ENCODE measurements at regions not wholly inside any gene's neighbourhood (a gene's known extent, or its start where the extent isn't known, plus 50 kb on each side); places are given as distances from the start of the nearest gene placed in this dataset.
"Not testable (repeated sequence)": the region's sequence is repeated elsewhere in the genome, so short reads cannot be mapped to it uniquely, and the experiment has no call there.

DNA sequence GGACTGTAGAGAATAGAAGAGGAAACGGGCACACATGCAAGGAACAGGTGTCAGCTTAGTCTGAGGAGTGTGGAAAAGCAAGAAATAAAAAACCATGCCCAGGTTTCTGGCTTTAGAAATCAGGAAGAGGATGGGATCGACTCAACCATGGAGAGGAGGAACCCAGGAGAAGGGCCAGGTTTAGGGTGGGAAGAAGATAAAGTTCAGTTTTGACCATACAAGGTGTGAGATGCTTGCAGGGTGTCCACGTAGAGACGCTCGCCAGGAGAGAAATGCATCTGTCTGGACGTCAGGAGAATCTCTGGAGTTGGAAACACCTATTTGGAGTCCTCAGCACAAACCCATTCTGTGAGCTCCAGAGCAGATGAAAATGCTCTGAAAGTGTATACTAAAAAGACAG is 275.1 kb downstream of the CYRIA start:
- DNase-seq, result no peak

DNA sequence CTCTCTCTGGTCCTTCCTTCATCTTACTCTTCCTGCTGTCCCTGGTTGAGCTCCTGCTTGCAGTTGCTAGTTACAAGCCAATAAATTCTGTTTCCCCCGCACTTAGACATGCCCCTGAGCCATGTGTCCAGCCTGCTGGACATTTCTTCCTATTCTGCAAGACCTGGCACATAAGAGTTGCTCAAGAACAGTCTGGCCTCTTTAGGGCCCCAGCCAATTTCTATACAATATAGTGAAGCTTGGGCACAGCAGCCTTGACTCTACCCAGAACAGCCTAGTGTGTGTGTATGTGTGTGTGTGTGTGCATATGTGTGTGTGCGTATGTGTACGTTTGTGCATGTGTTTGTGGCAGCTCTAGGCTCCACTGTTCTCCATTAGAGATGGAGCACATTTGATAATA is 276.0 kb downstream of the CYRIA start:
- no peak for DNase-seq

DNA sequence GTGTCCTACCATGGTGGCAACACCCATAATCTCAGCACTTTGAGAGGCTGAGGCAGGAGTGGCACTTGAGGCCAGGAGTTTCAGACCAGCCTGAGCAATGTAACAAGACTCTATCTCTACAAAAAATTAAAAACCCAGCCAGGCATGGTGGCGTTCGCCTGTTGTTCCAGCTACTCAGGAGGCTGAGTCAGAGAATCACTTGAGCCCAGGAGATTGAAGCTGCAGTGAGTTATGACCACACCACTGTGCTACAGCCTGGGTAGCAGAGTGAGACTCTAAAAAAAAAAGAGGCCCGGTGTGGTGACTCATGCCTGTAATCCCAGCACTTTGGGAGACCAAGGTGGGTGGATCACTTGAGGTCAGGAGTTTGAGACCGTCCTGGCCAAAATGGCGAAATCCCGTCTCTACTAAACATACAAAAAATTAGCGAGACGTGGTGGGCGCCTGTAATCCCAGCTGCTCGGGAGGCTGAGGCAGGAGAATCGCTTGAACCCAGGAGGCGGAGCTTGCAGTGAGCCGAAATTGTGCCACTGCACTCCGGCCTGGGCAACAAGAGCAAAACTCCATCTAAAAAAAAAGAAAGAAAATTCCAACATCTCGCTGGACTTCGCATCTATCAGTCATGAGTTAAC is 277.3 kb downstream of the CYRIA start:
- DNase-seq, result not testable (repeated sequence)

DNA sequence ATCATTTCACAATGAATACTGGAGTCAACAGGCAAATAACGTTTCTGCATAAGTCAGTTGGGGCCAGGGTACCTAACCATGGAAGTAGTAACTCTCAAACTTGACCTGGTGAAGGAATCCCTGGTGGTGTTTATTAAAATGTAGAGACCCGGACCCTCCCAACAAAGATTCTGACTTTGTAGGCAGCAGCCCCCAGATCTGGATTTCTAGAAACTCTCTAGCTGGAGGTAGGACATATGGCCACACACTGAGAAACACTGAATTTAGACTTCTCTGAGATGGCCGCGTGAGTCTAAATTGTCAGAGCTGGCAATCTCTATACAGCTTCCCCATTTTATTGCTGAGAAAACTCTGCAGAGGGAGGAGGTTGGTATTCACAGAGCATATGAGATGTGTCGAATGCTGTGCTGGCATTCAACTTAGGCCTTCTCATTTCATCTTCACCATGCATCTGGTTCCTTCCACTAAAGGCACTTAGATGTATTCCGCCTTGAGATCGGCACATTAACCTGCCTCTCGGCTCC is 278.1 kb downstream of the CYRIA start:
- no peak for DNase-seq

DNA sequence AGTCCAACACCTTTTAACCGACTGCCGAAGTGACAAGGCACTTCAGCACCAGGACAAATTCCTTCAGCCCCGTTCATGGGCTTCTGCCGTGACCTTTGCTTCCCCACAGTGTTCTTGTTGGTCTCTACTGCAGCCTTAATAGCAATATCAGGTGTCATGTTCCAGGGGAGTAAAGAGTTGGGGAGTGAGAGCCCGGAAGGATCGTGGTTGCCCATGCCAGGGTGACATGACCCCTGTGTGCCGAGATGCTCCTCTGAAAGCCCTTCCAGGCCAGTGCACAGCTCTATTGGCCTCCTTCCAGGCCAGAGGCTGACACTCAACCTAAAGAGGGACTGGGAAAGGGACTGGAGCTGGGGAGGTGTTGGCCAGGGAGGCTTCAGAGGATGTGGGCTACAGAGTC is 279.2 kb downstream of the CYRIA start:
- DNase-seq, result no peak

DNA sequence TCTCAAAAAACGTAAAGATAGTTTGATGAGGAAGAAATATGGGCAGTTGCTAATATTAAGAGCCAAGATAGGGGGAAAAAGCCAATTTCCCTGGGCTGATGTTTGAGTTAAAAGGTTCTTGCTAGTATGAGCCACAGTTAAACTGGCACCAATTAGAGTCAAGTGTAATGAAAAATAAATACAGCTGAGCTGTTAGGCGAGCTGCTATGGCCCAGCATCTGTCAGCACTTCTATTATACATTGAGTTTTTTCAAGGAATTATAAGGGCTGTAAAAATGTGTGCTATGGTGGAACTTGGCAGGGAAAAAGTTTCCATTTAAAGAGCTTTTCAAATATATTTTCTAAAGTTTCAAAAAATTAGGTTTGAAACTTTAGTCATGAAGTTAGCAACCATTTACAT is 279.6 kb downstream of the CYRIA start:
- DNase-seq, result no peak

DNA sequence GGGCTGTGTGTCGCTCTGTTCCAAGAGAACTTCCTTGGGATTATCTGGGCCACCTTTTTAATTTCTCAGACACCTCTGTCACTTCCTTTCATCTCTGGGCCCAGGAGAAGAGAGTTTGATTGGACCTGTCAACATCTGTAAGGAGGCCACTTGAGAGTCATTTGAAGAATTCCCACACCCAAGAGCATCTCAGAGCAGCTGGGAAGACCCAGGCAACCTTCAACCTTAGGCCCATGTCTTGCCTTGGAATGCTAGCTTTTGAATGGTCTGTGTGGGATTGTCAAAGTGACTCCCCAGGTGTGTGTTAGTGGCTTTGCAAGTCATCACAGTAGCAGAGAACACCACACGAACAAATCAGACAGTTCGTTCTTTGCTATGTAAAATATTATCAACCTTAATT is 280.3 kb downstream of the CYRIA start:
- no peak for DNase-seq

DNA sequence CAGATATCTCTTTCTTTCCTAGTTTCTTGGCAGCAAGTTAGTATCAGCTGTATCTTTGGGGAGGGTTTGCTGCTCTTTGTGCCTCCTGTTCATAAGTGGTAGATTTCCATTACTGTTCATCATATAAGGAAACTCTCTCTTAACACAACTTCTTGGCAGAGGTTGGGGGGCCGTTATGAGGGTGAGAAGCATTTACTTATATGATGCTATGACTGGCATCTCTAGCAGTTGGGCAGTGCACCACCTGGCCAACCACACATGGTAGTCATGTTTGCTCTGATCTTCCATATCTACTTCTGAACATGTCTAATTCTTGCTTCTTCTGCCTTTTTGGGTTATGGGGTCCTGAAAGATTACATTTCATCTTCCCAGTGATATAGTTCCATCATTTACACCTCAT is 282.2 kb downstream of the CYRIA start:
- no peak for DNase-seq

DNA sequence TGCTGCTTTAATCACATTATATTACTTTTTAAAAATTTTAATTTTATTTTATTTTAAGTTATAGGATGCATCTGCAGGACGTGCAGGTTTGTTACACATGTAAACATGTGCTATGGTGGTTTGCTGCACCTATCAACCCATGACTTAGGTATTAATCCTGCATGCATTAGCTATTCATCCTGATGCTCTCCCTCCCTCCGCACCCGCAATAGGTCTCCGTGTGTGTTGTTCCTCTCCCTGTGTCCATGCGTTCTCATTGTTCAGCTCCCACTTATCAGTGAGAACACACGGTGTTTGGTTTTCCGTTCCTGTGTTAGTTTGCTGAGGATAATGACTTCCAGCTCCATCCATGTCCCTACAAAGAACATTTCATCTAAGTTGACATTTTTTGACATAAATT is 283.2 kb downstream of the CYRIA start:
- DNase-seq, result no peak

DNA sequence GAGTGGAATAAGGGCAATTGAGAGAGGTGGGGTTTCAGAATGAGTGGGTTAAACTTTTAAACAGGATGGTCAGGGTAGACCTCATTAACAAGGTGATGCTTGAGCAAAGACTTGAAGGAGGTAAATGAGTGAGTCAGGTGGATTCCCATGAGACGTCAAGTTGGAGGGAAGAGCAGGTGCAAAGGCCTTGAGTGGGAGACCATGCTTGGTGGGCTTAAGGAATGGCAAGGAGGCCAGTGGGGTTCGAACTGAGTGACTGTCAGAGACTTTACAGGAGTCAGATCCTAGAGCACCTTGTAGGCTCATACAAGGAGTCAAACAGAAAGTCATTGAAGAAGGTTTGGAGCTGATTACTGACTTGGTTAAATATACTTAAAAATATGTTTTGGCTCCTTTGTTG is 284.1 kb downstream of the CYRIA start:
- no peak for DNase-seq

DNA sequence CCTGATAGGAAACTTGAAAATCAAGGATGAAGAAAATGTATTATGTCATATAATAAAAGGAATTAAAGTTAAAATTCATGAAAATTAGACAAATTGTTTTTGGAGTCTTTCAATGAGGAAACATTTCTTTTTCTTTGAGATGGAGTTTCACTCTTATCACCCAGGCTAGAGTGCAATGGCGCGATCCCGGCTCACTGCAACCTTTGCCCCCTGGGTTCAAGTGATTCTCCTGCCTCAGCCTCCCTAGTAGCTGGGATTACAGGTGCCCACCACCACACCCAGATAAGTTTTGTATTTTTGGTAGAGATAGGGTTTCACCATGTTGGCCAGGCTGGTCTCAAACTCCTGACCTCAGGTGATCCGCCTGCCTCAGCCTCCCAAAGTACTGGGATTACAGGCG is 285.7 kb downstream of the CYRIA start:
- DNase-seq, result not testable (repeated sequence)

DNA sequence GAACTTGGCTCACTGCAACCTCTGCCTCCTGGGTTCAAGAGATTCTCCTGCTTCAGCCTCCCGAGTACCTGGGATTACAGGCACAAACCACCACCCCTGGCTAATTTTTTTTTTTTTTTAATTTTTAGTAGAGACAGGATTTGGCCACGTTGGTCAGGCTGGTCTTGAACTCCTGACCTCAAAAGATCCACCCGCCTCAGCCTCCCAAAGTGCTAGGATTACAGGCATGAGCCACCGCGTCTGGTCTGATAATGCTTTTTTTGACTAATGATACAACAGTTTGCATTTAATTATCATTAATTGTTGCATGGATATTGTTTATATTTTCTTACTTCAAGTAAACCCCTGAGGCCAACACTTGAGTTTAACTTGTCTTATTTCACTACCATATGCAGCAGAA is 286.6 kb downstream of the CYRIA start:
- DNase-seq, result not testable (repeated sequence)

DNA sequence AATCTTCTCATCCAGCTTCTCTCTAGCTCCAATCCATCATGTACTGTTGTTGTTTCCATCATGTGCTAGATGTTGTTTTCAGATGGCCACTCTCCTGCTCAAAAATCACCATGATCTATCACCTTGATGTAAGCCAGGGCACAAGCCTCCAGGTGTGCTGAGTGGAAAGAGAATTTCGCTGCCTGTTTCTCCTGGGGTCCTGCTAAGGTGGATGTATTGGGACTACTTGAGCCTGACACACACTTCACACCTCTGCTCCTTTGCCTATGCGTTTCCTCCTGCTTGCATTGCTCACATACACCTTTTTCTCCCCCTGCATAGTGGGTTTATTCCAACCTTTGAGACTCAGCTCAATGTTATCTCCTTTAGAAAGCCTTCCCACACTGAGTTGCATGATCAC is 287.6 kb downstream of the CYRIA start:
- no peak for DNase-seq

DNA sequence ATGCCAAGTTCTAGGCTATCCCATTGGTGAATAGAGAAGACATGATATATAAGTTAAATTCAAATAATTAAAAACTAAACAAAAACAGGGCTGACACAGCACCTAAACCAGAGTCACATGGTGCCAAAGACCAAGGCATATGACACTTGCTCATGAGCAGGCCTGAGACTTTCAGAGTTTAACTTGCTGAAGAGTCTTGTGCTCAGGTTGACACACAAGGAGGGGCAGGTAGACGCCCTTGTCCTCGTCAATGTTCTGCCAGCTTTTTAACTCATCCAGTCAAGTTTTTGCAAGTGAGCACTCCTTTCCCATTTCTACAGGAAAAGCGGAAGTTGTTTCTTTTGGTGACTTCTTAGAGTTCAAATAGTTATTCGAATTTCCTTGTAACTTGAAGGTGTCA is 289.7 kb downstream of the CYRIA start:
- DNase-seq, result no peak

DNA sequence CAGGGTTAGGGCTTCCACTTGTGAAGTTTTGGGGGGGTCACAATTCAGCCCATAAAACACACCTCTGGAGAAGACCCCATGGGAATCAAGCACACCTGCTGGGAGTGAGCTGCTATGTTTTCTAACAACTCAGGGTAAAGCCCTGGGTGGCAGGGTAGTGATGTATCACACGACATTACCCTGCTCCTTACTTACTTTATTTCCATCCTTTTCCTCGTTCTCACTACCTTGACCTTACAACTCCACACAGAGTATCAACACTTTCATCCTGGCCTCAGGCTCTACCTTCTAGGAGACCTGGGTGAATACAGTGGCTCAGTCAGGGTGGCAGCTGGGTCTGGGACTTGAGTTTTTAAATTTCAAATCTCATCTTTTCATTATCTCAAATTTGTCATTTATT is 290.3 kb downstream of the CYRIA start:
- no peak for DNase-seq

DNA sequence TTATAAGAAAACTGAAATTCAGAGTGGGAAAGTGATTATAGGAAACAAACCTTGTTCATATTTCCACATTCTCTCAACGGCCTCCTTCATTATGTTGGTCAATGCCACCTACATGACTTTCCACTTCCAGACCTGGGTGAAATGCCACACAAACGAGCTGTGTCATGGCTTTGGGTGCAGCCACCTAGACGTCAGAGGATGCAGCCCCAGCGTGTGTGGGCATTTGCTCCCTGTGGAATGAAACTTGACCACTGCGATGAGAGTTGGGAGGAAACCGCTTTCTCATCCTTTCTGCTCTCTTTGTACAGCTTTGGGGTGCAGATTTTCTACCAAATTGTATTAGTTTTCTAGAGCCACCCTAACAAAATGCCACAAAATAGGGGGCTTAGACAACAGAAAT is 291.0 kb downstream of the CYRIA start:
- DNase-seq, result no peak

DNA sequence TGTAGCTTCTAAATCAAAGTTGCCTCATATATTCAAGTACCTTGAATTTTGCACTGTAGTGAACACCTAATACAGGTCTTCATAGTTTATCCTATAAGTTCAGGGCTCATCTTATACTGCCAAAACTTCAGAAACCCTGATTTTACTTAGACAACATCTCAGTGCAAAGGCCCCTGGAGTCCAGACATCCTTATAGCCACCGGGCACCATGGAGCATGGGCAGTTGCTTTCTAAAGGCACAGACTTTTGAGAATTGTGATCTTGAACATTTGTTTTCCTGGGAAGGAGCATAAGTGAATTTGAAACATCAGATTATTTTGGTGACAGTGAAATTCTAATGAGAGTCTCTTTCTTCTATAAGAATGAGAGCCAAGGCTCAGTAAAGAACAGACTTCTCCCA is 292.3 kb downstream of the CYRIA start:
- no peak for DNase-seq

DNA sequence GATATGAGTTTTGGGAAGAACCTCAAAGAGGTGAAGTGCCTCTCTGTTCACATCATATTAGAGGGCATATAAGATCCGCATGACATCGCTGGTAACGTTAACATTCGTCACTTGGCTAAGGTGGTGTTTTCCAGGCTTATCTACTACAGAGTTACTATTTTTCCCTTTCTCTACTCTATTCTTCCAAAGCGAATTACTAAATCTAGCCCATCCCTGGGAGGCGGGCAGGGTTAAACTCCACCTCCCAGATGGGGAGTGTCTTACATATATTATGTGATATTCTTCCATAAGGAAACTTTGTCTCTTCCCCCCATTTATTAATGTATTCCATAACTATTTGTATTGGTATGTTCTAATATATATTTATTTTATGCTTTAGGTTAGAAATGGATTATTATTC is 293.9 kb downstream of the CYRIA start:
- no peak for DNase-seq

DNA sequence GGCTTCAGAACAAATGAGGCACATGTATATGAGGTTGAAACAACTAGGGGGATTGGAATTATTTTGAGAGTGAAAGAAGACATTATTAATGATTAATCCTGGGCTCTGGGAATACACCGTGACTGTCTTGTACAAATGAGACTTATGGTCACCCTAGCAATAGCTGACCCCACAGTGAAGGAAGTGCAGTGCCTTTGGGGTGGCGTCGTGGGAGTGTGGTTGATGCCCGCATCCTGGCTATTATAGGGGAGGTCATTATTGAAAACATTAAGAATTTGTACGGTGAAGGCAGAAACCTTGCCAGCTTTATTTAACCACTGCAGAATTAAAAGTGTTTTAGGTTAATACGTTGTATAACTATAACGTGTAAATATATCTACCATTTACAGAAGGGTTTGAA is 296.7 kb downstream of the CYRIA start:
- DNase-seq, result no peak

DNA sequence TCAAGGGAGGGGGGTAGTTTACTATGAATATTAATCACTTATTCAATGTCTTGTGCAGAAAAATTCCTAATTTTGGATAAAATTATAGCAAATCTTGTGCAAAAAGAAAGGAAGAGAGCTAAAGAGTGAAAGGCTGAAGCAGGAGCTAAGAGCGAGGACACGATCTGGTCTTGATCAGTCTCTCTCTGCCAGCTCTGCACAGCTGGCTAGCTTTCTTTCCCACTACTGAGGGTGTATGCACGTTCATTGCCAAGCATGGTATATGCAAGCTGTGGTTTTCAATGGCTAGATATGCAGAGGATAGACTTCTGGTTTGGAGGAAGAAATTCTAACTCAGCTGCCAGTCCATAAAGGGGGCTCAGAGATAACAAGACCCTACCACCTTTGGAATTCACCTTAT is 297.3 kb downstream of the CYRIA start:
- no peak for DNase-seq

DNA sequence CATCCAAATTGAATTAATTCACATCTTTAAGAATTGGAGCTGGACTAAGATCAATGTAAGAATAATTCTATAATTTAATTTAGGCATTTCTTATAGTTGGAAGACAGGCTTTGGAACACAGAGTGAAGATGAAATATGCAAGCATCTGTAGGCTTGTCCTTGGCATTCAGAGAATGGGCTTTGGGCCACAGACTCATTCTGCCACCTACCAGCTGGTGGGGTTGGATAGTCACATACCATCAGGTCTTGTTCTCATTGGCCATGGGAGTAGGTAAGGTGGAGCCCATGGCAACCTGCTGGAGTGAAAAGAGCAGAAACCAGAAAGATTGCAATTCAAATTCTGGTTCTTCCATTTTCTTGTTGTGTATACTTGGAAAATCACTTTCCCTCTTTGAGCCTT is 300.3 kb downstream of the CYRIA start:
- no peak for DNase-seq

DNA sequence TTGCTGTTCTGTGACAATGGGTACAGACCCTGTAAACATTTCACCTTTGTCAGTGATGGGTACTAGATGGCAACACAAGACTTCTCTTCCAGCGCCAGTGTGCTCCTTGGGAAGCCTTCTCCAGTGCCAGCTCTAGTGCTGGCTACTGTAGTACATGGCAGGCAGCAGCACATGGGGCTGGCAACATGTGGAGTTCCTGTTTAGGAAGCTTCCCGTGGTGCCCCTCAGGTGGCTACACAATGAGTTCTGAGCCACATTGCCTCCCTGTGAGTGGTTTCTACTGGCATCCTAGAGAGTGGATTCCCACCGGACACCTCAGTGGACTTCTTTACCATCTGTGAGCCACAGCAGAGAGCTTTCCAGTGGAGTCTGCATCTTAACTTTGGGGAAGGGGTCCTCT is 302.1 kb downstream of the CYRIA start:
- no peak for DNase-seq

DNA sequence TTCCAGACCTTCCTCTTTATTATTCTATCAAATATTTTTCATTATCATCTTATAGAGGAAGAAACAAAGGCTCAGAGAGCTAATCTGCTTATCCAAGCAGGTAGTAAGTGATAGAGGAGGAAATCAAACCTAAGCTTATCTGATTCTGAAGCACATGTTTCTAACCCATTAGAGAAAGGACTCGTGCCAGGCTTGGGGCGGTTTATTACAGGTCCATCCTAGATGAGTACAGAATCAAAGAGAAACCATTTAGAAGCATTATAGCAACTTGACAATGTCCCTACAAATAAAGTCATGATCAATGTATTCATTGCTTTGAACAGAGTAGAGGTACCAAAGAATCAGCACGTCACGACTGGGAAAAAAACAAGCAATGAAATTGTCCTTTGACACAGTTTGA is 303.0 kb downstream of the CYRIA start:
- no peak for DNase-seq

DNA sequence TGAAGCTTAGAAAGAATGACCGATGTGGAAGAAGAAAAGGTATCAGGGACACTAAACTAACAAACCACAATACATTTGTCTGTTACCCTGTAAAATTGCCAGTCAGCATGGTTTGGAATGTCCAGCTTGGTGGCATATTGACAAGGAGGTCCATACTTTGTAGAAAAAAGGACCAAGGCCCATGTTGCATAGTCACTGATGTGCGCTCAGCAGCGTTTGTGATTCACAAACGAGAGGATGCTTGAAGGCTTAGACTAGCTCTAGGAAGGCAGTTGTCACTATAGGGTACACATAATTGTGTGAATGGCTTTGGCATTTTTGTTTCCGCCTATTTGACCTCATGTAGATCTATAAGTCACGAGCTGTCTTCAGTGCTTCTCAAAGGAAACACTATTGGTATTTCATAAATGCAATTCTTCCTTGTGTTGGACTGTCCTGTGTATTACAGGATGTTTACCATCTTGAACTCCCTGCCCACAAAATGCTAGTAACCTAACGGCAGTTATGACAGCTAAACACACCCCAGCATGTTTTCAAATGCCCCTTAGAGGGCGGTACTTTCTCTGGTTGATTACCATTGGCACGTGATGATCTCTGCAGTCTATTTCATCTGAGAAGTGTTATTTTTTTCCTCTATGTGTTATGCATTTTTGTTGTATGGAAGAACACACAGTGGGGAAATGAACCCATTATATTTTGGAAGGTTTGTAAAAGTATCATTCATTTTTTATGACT is 304.2 kb downstream of the CYRIA start:
- DNase-seq, result no peak

DNA sequence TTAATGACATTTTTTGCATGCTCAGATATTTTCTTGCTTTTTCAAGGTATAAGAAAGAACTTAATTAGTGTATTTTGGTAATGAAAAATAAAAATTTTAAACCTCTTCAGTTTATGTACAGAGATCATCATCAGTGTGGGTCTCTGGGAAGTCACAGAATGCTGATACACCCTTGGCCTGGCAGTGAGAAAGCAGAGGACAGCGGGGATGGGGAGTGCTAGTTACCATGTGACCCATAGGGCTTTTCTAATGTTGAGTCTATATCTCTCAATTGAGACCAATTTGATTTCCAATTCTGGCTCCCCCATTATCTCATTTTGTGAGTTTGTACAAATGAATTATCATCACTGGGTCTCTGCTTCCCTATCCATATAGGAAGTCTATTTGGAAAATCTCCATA is 305.7 kb downstream of the CYRIA start:
- no peak for DNase-seq
